GM21367 (cell line): ENCODE measurements at regions not wholly inside any gene's neighbourhood (a gene's known extent, or its start where the extent isn't known, plus 50 kb on each side); places are given as distances from the start of the nearest gene placed in this dataset.

Experiments
- ATAC-seq: cut with Tn5 transposase; IDR thresholded peaks from one replicate; pipeline ENCODE4 v1.9.1; 2021; ENCODE audit not compliant: unreplicated experiment

DNA sequence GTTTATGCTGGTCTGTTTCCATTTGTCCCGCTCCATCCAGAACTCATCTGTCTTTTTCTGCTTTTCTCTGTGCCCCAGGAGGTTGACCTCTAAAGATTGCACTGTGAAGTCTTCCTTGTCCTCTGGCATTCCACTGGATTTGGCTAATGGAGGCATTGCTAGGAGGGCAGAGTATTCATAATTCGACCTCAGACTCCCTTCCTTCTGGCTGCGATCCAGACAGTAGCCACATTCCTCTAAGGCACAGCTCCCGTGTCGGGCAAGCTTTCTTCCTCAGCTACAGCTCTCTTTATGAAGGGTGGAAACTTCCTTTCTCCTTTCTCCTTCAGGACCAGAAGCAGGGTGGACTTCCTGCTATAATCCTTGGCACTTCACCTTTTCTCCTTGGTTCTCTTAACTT, 175.9 kb downstream of the BAMBI start:
- ATAC-seq, result no peak

DNA sequence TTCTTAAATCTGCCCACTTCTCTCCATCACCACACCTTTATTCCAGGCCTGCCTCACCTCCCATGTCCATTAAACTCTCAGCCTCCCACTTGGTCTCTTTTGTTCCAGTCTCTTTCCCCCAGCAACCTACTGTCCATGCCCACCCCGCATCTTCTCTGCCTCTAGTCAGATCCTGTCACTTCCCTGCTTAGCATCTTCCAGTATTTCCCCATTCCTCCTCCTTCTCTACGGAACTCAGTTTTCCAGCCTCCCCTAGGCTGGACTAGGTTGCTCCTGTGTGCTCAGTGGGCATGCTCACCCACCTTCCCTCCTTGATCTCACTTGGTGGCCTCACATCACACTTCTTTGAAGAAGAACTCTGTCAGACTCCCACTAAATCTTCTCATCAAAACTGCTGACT, 179.8 kb downstream of the BAMBI start:
- no peak for ATAC-seq

DNA sequence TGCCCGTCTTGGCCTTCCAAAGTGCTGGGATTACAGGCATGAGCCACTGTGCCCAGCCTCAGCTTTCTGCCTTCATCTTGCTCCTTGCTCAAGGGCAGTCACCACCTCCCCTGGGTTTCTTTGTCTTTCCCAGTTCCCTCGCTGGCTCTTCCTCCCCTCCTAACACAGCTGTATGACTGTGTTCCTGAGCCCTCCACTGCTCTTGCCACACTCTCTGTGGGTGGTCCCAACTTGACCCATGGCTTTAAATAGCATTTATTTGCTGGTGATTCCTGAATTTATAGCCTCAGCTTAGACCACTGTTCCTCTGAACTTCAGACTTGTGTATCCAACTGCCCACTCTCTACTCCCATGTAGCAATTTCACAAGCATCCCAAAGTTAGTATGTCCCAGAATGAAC, 181.3 kb downstream of the BAMBI start:
- ATAC-seq, result no peak

DNA sequence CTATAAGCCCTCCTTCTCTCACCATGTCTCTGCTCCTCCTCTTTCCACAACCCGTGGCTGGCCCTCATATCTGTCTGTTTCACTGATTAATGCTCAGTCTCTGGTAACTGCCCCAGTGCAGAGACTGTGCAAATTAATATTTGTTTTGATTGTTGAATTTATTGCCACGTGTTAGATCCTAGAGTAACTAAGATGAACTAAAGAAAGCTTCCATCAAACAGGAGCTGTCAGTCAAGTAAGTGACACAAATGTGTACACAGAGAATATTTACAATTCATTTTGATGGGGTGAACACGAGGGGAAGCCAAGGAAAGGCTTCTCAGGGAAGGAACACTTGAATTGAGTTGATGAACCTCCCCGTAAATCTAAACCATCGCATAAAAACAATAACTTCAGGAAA, 182.5 kb downstream of the BAMBI start:
- no peak for ATAC-seq

DNA sequence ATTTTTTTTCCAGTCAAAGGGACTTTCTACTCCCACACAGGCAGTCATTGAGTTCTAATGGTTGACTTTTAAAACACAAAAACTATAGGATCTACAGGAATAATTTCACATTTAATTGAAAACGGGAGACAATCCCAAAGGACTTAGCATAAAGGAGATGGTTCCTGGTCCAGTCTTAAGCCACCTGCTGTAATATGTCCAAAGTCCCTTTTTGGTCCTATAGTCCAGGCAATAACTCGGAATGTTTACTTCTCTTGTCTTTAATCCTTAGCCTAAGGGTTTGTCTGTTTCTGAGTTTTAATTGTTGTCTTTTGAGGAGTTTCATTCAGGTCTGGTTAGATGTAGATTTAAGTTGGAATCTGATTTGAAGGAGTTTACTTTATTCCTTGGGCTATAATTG, 184.9 kb downstream of the BAMBI start:
- ATAC-seq, result no peak

DNA sequence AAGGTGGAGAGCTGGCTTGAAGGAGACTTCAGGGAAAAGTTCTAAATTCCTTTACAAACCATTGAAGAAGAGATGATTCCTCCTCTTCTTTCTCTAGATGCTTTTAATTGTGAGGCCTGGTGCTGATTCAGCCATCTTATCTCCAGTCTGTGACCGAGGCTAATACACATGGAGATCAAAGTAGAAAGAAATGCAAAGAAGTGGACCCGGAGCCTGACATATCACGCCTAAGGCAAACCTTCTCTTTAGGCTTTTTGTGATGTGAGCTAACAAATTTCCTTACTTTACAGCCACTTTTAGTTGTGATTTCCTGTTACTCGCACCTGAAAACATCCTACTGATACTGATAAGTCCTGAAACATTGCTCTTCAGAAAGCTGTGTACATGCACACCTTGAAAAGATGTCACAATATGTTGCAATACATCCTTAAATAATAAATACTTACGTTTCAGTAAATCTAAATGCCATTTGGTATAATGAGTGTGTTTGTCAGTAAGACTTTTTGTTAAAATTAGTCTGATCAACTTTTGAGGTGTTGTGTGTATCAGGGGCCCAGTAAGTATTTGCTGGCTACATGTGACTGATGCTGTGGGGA, 192.4 kb downstream of the BAMBI start:
- ATAC-seq, result no peak

DNA sequence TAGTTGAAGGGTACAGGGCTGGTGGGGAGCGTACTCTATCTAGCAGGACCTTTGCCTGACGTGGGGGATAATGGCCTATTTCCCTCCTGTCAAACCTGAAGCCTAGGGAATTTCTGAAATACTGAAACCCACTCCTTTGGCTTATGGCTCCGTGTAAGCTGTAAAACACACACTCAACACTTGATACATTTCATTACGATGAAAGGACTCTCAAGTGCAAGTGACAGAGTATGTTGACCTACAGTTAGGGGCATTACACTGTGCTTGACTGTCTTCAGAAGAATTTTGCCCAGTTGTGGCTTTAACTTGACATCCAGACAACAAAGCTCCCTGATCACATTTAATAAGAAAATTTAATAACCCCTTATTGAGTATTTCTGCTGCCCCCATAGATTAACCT, 194.3 kb downstream of the BAMBI start:
- no peak for ATAC-seq

DNA sequence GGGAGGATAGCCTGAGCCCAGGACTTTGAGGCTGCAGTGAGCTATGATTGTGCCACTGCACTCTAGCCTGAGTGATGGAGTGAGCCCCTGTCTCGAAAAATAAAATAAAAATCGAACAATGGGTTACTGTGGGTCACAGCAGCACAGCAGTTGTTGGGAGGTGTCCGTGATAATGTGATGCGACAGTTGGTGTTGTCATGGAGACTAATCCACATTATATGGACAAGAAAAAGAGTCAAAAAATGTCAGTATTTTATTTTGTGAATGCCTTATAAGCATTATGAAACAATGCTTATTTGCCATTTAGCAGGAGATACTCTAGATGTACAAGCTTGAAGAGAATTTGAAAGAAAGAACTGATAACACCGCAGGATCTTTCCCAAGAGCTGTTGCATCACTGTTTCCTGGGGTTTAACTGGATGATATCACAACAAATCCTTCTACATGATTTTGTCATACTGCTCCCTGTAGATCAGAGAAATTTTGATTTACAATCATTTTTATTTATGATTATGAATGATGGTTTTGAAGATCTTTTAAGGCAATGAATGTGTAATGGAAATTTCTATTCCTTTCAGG, 195.4 kb downstream of the BAMBI start:
- ATAC-seq, result no peak

DNA sequence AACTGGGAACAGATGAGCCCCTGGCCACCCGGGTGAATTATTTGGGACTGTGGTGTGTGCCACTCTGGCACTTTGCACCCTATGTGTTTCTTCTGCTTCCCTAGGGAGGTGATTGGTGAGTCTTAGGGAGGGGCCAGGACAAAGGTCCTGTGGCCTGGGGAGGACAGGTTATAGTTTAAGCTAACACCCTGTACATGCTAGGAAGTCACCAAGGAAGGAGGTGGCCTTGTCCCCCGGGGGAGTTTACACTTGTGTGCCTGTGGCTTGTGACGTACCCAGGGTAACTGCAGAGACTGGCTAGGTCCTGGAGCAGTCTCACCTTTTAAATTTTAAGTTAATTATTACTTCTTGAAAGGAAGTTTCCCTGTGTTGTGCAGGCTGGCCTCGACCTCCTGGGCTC, 196.2 kb downstream of the BAMBI start:
- no peak for ATAC-seq

DNA sequence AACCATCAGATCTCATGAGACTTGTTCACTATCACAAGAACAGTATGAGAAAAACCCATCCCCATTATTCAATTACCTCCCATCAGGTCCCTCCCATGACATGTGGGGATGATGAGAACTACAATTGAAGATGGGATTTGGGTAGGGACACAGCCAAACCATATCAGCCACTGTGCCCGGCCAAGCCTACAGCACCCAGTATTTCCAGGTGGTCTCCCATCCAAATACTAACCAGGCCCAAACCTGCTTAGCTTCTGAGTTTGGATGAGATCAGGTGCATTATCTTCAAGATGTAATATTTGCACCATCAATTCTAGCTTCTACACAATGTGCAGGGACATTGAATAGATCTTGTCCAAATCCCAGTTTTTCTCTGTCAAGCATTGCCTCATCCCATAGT, 196.9 kb downstream of the BAMBI start:
- no peak for ATAC-seq

DNA sequence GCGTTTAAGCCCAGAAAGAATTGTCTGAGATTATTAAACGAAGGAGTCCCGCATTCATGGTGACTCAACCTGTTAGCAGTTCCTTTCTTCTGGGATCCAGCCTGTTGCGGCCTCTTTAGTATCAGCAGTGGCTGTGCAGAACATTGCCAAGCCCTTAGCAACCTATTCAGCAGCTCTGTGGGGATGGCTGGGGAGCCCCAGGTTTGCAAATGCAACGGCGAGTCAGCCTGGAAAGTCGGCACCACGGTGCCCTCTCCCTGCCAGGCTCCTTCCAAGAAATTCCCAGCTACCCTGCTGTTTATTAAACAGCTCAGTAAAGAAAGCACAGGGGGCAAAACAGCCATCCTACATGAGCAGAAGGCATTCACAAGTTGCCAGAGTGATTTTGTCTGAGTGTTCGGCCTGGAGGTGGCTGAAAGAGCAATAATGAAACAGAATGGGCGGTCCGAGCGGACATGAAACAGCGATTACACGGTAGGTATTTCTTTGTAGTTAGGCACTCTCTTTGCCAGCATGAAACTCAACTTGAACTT, 198.3 kb downstream of the BAMBI start:
- ATAC-seq, result no peak

DNA sequence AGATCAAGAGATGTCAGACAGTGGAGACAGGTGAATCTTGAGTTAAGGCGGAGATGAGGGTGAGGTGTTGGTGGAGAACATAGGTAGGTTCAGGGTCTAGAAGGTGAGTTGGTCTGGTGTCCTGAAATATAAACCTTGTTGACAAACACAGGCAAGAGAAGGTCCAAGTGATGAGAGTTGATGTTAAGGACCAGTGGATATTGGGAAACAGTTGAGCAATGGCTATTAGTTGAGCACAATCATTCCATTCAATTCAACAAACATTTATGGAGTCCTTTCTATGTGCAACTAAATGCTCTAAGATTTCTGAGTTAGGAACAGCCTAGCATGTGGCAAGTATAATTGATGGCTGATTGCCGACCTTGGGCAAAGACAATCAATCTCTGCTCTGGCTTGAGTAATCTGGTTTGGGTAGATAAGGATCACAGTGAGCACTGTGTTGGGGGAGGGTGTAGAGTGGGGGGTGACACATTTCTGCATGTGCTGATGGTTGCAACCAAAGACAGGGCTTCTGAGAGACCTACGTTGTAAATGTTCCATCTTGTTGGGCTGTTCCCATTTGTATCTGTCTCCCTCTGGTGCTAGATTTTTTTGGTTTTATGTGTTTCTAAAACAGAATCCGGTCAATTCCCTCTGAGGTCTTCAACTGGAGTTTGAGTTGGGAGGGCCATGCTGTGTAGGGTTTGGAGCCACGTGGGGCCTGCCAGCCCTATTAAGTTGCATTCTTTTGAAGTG, 201.1 kb downstream of the BAMBI start:
- no peak for ATAC-seq

DNA sequence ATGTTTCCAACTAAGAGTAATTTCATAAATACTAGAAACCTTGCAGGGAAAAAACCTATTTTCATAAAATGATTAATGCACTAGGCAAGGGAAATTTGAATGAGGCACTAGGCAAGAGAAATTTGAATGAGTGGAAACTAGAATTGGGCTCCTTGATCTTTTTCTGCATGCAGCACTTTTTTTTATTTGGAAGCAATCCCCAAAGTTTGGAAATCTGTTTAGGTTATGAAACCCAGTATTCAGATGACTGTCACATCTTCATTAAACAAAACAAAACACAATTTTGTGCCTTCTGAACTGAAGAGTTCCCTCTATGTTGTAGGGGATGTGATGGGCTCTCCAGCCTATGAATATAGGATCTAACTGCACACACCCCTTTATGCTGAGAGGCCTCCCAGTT, 201.9 kb downstream of the BAMBI start:
- ATAC-seq, result no peak

DNA sequence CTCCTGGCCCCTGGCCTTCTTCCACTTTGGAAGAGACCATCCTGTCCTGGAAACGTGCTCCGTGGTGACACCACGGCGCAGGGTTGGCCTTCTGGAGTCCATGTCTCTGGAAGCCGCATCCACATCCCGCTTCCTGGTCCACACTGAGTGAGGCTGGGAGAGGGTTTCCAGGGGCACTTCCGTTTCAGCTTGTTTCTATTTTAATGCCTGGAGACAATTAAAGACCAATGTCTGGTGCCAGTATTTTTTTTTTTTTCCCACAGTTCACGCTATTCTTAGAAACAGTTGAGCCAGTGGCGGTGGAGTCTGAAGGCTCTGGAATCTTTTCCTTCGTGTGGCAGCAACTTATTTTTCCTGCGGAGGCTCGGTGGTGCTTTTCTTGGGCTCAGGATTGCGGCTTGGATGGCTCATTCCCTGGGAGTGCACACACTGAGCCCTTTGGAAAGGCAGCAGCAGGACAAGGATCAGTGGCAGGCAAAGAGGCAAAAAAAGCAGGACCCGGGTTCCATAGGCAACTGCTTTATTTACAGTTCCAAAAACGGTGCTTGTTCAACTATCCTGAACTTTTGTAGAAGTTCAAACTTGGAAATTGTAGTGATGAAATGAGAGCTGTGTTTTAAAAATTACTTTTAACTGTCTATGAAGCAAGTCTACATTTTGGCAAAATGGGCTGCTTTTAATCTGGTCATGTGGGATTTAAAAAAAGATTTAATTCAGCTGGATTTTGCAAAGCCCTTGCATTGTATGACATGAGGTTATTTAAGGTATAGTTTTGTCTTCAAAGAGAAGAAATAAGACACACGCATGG, 202.8 kb downstream of the BAMBI start:
- no peak for ATAC-seq

DNA sequence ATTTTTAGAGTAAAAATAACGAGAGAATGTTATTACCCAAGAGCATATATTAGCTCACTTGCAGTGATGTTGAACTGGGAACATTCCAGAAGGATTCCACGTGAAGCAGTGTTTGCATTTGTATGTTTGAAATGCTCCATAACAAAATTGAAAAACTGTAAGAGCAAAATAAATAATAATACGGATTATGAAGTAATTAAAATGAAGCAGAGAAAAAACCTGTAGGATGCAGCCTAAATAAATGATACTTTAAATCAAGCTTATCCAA, 203.3 kb downstream of the BAMBI start:
- ATAC-seq, result no peak

DNA sequence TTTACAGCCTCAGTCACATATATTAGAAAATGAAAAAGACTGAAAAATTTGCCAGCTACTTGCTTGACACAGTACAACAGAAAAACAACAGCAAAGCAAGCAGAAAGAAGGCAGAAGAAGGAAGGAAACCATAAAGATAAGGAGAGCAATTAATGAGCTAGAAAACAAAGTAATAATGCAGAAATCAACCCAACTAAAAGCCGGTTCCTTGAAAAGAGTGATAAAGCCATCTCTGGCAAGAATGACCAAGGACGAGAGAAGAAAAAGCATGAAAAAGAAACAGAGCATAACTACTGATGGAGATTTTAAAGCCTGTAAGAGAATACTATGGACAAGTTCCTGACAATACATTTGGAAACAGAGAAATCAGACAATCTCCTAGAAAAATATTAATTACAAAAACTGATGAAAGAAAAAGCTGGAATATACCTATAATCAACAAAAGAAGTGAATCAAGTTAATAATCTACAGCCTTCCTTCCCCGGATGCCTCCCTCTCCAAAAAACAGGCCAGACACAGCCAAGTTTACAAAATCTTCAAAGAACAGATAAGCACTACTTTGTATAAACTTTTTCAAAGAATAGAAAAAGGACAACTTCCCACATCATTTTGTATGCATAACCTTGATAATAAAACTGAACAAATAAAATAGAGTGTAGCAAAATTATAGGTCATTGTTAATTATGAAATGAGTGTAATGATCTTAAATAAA, 204.0 kb downstream of the BAMBI start:
- no peak for ATAC-seq

DNA sequence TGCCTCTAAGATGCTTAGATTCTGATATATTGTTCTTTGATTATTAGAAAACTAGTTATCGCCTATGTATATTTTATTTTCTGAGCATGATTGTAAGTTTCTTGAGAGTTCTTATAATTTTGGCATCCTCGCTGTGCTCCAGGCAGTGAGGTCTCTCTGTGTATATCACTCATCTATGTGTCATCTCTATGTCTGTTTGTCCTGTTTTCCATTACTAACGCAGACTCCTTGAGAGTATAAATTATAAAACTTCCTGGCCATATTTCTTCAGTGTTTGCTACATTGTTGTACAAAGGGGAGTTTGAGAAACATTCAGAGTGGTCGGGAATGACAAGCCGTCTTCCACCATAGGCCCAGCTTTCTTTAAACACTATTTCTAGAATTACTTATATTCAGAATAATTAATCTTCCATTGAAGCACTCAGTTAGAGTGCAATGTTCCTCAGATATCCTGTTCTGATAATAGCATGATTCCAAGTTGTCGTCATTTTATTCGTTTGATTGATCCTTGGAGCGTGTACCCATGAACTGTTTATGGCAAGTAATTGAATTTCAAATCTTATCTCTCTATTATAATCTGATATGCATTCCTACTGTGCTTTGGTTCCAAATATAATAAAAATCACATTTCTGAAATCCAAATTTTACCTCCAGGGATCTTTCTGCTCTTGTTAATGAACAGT, 206.6 kb downstream of the BAMBI start:
- no peak for ATAC-seq

DNA sequence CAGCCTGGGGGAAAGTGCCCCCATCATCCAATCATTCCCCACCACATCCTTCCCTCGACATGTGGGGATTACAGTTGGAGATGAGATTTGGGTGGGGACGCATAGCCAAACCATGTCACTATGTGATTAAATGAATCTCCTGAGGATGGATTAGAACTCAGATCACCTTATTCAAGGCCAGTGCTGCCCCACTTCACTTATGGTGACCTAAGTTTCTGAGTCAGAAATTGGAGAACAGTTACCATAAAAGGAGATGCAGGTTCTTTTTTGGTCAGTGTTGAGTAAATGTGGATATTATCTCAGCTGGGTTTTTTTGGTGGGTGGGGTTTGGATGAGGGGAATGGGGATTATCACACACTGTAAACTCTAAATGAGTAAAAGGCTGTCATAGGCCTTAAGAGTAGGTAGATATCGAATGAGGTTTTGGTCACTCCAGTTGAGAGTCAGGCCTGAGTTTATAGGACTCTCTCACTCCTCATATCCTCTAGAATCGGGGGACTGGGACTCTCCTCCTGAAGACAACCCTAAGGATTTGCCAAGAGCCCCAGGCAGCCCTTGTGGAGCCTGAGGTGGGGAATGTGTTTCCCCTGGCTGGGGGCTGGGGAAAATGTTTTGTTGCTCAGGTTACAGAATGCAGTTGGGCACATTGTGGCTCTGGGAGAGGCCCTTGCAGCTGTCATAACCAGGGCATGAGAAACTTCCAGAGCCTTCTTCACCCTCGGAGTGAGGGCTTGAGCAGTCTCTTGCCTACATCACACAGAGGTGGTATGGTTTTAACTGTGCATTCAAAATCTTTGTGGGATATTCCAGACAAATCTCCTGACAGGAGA, 213.0 kb downstream of the BAMBI start:
- no peak for ATAC-seq

DNA sequence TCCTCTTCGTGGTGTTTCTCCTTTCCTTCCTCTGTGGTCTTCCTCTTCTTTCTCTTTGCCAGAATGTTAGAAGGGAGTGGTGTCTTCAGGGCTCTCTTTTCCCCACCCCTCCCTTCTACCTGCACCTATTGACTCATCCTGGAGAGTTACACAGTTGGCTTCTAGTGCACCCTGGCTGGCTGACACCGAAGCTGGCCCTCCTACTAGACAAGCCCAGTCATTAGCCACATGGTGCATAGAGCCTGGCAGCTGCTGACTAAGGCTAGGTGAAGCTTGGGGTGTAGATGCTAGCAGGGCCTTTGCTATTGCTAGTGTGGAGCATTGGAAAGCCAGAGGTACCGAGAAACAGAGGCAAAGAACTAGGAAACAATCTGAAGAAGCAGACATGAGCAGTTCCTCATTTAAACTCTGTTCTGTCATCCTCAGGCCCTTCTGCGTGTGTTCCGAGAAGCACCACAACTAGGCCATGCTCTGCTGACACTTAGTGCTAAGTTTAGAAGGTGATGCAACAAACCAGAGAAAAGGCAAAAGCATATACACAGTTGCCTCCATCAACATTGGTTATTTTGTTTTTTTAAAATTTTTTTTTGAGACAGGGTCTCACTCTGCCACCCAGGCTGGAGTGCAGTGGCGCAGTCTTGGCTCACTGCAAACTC, 213.9 kb downstream of the BAMBI start:
- no peak for ATAC-seq
